NCI-H526 treated with DMSO at 0.1 percent for 48 hours (cell line): ENCODE measurements at regions not wholly inside any gene's neighbourhood (a gene's known extent, or its start where the extent isn't known, plus 50 kb on each side); places are given as distances from the start of the nearest gene placed in this dataset.
A peak's percentile ranks its signal among the peaks of the same experiment; 100 is the strongest.
"Not testable (repeated sequence)": the region's sequence is repeated elsewhere in the genome, so short reads cannot be mapped to it uniquely, and the experiment has no call there.

ENCODE experiments used
- DNase-seq: peaks from one replicate; lab custom pipeline; 2025; lab: John Stamatoyannopoulos, UW

- no peak for DNase-seq
Measured at GRCh38 chr3:86887876-86888275, 103.1 kb downstream of the VGLL3 start.

GRCh38 chr3:86880066-86880465 is 110.9 kb downstream of the VGLL3 start:
- DNase-seq, result no peak

- peak; percentile 65 for DNase-seq
Measured at GRCh38 chr3:86876504-86877181, 114.3 kb downstream of the VGLL3 start.

- not testable (repeated sequence) for DNase-seq
Measured at GRCh38 chr3:86874790-86875189, 116.2 kb downstream of the VGLL3 start.

- DNase-seq, result no peak
Measured at GRCh38 chr3:86869566-86869965, 121.4 kb downstream of the VGLL3 start.

- no peak for DNase-seq
Measured at GRCh38 chr3:86867982-86868381, 123.0 kb downstream of the VGLL3 start.

- no peak for DNase-seq
Measured at GRCh38 chr3:86865506-86865905, 125.4 kb downstream of the VGLL3 start.

GRCh38 chr3:86856711-86857110 is 134.2 kb downstream of the VGLL3 start:
- DNase-seq, result no peak

- no peak for DNase-seq
Measured at GRCh38 chr3:86849991-86850390, 141.0 kb downstream of the VGLL3 start.

GRCh38 chr3:86845726-86846125 is 145.2 kb downstream of the VGLL3 start:
- no peak for DNase-seq

- DNase-seq, result no peak
Measured at GRCh38 chr3:86838927-86839326, 152.0 kb downstream of the VGLL3 start.

GRCh38 chr3:86837871-86838270 is 153.1 kb downstream of the VGLL3 start:
- DNase-seq, result no peak

GRCh38 chr3:86830566-86830965 is 160.4 kb downstream of the VGLL3 start:
- no peak for DNase-seq

- no peak for DNase-seq
Measured at GRCh38 chr3:86828751-86829150, 162.2 kb downstream of the VGLL3 start.

GRCh38 chr3:86827582-86827981 is 163.4 kb downstream of the VGLL3 start:
- not testable (repeated sequence) for DNase-seq

- no peak for DNase-seq
Measured at GRCh38 chr3:86826292-86826691, 164.7 kb downstream of the VGLL3 start.

GRCh38 chr3:86815880-86816279 is 175.1 kb downstream of the VGLL3 start:
- no peak for DNase-seq

- DNase-seq, result no peak
Measured at GRCh38 chr3:86814918-86815655, 175.9 kb downstream of the VGLL3 start.

GRCh38 chr3:86814321-86814720 is 176.6 kb downstream of the VGLL3 start:
- DNase-seq, result no peak

GRCh38 chr3:86801921-86802320 is 189.0 kb downstream of the VGLL3 start:
- no peak for DNase-seq

- DNase-seq, result no peak
Measured at GRCh38 chr3:86801066-86801465, 189.9 kb downstream of the VGLL3 start.

- no peak for DNase-seq
Measured at GRCh38 chr3:86800116-86800515, 190.8 kb downstream of the VGLL3 start.

GRCh38 chr3:86797946-86798345 is 193.0 kb downstream of the VGLL3 start:
- no peak for DNase-seq
